ENCODE measurements at regions not wholly inside any gene's neighbourhood (a gene's known extent, or its start where the extent isn't known, plus 50 kb on each side); places are given as distances from the start of the nearest gene placed in this dataset.

GRCh38 chr5:73231246-73231778 lies 58.3 kb downstream of the TMEM174 start:
- TF ChIP-seq POLR2A (IDR thresholded peaks at IDR 0.05) = no peak
- TF ChIP-seq CTCF (IDR thresholded peaks at IDR 0.05) = no peak
